RCC 7860 (cell line): ENCODE measurements at regions not wholly inside any gene's neighbourhood (a gene's known extent, or its start where the extent isn't known, plus 50 kb on each side); places are given as distances from the start of the nearest gene placed in this dataset.

Experiments used
- DNase-seq: peaks from one replicate; pipeline ENCODE4 v3.0.0-alpha.2; 2015; ENCODE audit warnings: low spot score
- FAIRE-seq: peaks from 2 replicates; lab custom pipeline; 2012; peaks lifted over from hg19 to GRCh38; lab: Jason Lieb, UNC

- DNase-seq: no peak
- no peak for FAIRE-seq
These were observed 180.2 kb upstream of the ZNF618 start for GRCh38 chr9:113695901-113696300.

- DNase-seq (no peak), FAIRE-seq (no peak)
These were observed 174.0 kb upstream of the ZNF618 start for GRCh38 chr9:113701774-113702755.

- DNase-seq: no peak
- no peak for FAIRE-seq
These were observed 170.7 kb upstream of the ZNF618 start for GRCh38 chr9:113705306-113705927.

GRCh38 chr9:113705928-113706519, 170.1 kb upstream of the ZNF618 start:
- FAIRE-seq (no peak), DNase-seq (no peak)

- DNase-seq (no peak), FAIRE-seq (no peak)
These were observed 168.0 kb upstream of the ZNF618 start for GRCh38 chr9:113707953-113708695.

GRCh38 chr9:113708821-113709713, 167.0 kb upstream of the ZNF618 start:
- DNase-seq (no peak), FAIRE-seq (no peak)

- no peak for DNase-seq
- FAIRE-seq: no peak
These were observed 166.4 kb upstream of the ZNF618 start for GRCh38 chr9:113709721-113710120.

GRCh38 chr9:113711251-113711650, 164.9 kb upstream of the ZNF618 start:
- no peak for FAIRE-seq
- no peak for DNase-seq

GRCh38 chr9:113712053-113712452, 164.1 kb upstream of the ZNF618 start:
- no peak for FAIRE-seq
- DNase-seq: no peak

GRCh38 chr9:113715086-113715485, 161.0 kb upstream of the ZNF618 start:
- FAIRE-seq (no peak), DNase-seq (peak; percentile 53)

- no peak for FAIRE-seq
- DNase-seq: no peak
These were observed 156.2 kb upstream of the ZNF618 start for GRCh38 chr9:113719919-113720318.

GRCh38 chr9:113720495-113720894, 155.6 kb upstream of the ZNF618 start:
- DNase-seq: no peak
- FAIRE-seq: no peak

GRCh38 chr9:113721856-113722255, 154.3 kb upstream of the ZNF618 start:
- DNase-seq (no peak), FAIRE-seq (no peak)

GRCh38 chr9:113724202-113724601, 151.9 kb upstream of the ZNF618 start:
- DNase-seq (no peak), FAIRE-seq (no peak)

- no peak for DNase-seq
- FAIRE-seq: no peak
These were observed 147.1 kb upstream of the ZNF618 start for GRCh38 chr9:113728989-113729388.

GRCh38 chr9:113734826-113735225, 141.3 kb upstream of the ZNF618 start:
- no peak for FAIRE-seq
- no peak for DNase-seq

- FAIRE-seq: no peak
- DNase-seq: no peak
These were observed 138.4 kb upstream of the ZNF618 start for GRCh38 chr9:113737517-113738271.

GRCh38 chr9:113738496-113738892, 137.6 kb upstream of the ZNF618 start:
- FAIRE-seq (no peak), DNase-seq (no peak)

GRCh38 chr9:113738893-113739604, 137.1 kb upstream of the ZNF618 start:
- DNase-seq: no peak
- FAIRE-seq: no peak
